ENCODE measurements at regions not wholly inside any gene's neighbourhood (a gene's known extent, or its start where the extent isn't known, plus 50 kb on each side); places are given as distances from the start of the nearest gene placed in this dataset.

- TF ChIP-seq MYB (IDR thresholded peaks at IDR 0.05; ENCODE audit: borderline replicate concordance, low read depth, low read length): no peak
- no peak for TF ChIP-seq MXI1 (IDR thresholded peaks at IDR 0.05; ENCODE audit: low read depth, low read length)
- TF ChIP-seq TCF7 (IDR thresholded peaks at IDR 0.05; ENCODE audit: borderline replicate concordance): no peak
- TF ChIP-seq MAX (IDR thresholded peaks at IDR 0.05; ENCODE audit: low read depth, low read length): no peak
- no peak for TF ChIP-seq SKIL (IDR thresholded peaks at IDR 0.05; ENCODE audit: low read depth, poor library complexity, severe bottlenecking)
- no peak overlapping the region for H3K4me2 ChIP-seq (ENCODE audit: control insufficient read depth, insufficient read depth)
- SMC1A ChIA-PET (ENCODE audit: uncharacterized antibody, unreplicated experiment): no interaction called here
- RAD21 ChIA-PET (ENCODE audit: unreplicated experiment): no interaction called here
- H3K4me1 ChIP-seq (ENCODE audit: control insufficient read depth, insufficient read depth, low read length): no peaks in the 10 kb centered on the region
- DNase-seq (ENCODE audit: low read depth, low spot score) (no peak), ATAC-seq (no peak), FAIRE-seq (no peak)
- intact Hi-C loops (cut with micrococcal nuclease; ENCODE audit: unreplicated experiment): no loop called here
- H3K4me3 ChIP-seq: no peak overlapping the region
- no peaks in the 10 kb centered on the region for H4K20me1 ChIP-seq (ENCODE audit: control insufficient read depth, insufficient read depth)
- CTCF ChIA-PET: interaction anchor here (1.6 kb wide), 1 partner anchor 9 kb away, joined by 4 read pairs; no protein-coding TSS in a partner anchor
- no peaks in the 10 kb centered on the region for H3K36me3 ChIP-seq (ENCODE audit: control insufficient read depth in 2 of 2, insufficient read depth in 2 of 2, low read length in 1 of 2)
- WGBS (ENCODE audit: insufficient coverage, insufficient replicate concordance, low lambda C conversion rate, missing lambda C conversion rate): 37% methylated on average over 3 of the region's 3 CpGs
- no peaks in the 10 kb centered on the region for H3K79me2 ChIP-seq (ENCODE audit: control insufficient read depth, insufficient read depth, low read length)
- no peaks in the 10 kb centered on the region for H3K9me3 ChIP-seq (replicated peaks; ENCODE audit: control insufficient read depth, insufficient read depth, low read length)
- no peak overlapping the region for H2AFZ ChIP-seq (ENCODE audit: control insufficient read depth, low read depth, low read length)
- no peak overlapping the region for H3K27ac ChIP-seq (ENCODE audit: control insufficient read depth, insufficient read depth)
- POLR2A ChIA-PET: no interaction called here
- no TSS peak for BruUV-seq (replicated peaks)
- in situ Hi-C loops (cut with MboI): no loop called here
- no peak overlapping the region for H3K9ac ChIP-seq (ENCODE audit: control insufficient read depth, insufficient read depth, low read length)
- no peaks in the 10 kb centered on the region for H3K27me3 ChIP-seq (replicated peaks in 1 of 2; ENCODE audit: control insufficient read depth in 2 of 2, insufficient read depth in 2 of 2, low read length in 1 of 2)
Measured at GRCh38 chr4:178027796-178028195, 585.6 kb upstream of the AGA start.

GRCh38 chr4:178028481-178028880 is 586.2 kb upstream of the AGA start:
- Histone ChIP-seq H3K4me1 (ENCODE audit: control insufficient read depth, insufficient read depth, low read length) (no peaks in the 10 kb centered on the region), H2AFZ (ENCODE audit: control insufficient read depth, low read depth, low read length) (no peak overlapping the region), H3K27ac (ENCODE audit: control insufficient read depth, insufficient read depth) (no peak overlapping the region), H3K4me2 (ENCODE audit: control insufficient read depth, insufficient read depth) (no peak overlapping the region), H3K79me2 (ENCODE audit: control insufficient read depth, insufficient read depth, low read length) (no peaks in the 10 kb centered on the region), H3K27me3 (replicated peaks in 1 of 2; ENCODE audit: control insufficient read depth in 2 of 2, insufficient read depth in 2 of 2, low read length in 1 of 2) (no peaks in the 10 kb centered on the region), H3K9me3 (replicated peaks; ENCODE audit: control insufficient read depth, insufficient read depth, low read length) (no peaks in the 10 kb centered on the region), H3K36me3 (ENCODE audit: control insufficient read depth in 2 of 2, insufficient read depth in 2 of 2, low read length in 1 of 2) (no peaks in the 10 kb centered on the region), H3K9ac (ENCODE audit: control insufficient read depth, insufficient read depth, low read length) (no peak overlapping the region), H4K20me1 (ENCODE audit: control insufficient read depth, insufficient read depth) (no peaks in the 10 kb centered on the region), H3K4me3 (no peak overlapping the region)
- WGBS (ENCODE audit: insufficient coverage, insufficient replicate concordance, low lambda C conversion rate, missing lambda C conversion rate): 0% methylated on average over 2 of the region's 2 CpGs
- intact Hi-C loops (cut with micrococcal nuclease; ENCODE audit: unreplicated experiment) (no loop called here), in situ Hi-C loops (cut with MboI) (no loop called here)
- CTCF ChIA-PET: interaction anchor here (1.6 kb wide), 1 partner anchor 9 kb away, joined by 4 read pairs; no protein-coding TSS in a partner anchor
- POLR2A ChIA-PET: no interaction called here
- ATAC-seq (no peak), DNase-seq (ENCODE audit: low read depth, low spot score) (no peak), FAIRE-seq (no peak)
- RAD21 ChIA-PET (ENCODE audit: unreplicated experiment): no interaction called here
- no peak for TF ChIP-seq PBX3 (IDR thresholded peaks at IDR 0.05; ENCODE audit: insufficient replicate concordance, low read depth, low read length)
- TF ChIP-seq TCF3 (IDR thresholded peaks at IDR 0.05; ENCODE audit: borderline replicate concordance, insufficient read depth, low read depth, low read length): no peak
- TF ChIP-seq EZH2 (IDR thresholded peaks at IDR 0.05; ENCODE audit: borderline replicate concordance, control insufficient read depth, low read depth, low read length): no peak
- TF ChIP-seq KDM1A (IDR thresholded peaks at IDR 0.05; ENCODE audit: borderline replicate concordance): no peak
- TF ChIP-seq ZZZ3 (IDR thresholded peaks at IDR 0.05; ENCODE audit: control insufficient read depth, insufficient read length, low read depth): no peak
- TF ChIP-seq ZNF622 (IDR thresholded peaks at IDR 0.05): no peak
- TF ChIP-seq IKZF1 (conservative IDR thresholded peaks at IDR 0.05): no peak
- SMC1A ChIA-PET (ENCODE audit: uncharacterized antibody, unreplicated experiment): no interaction called here
- BruUV-seq (replicated peaks): no TSS peak

Data from GM12878 (cell line).